OCI-M2 (cell line): ENCODE measurements at regions not wholly inside any gene's neighbourhood (a gene's known extent, or its start where the extent isn't known, plus 50 kb on each side); places are given as distances from the start of the nearest gene placed in this dataset.

ENCODE experiments used
- DNase-seq: peaks from one replicate; lab custom pipeline; 2025; ENCODE audit not compliant: unreplicated experiment; lab: John Stamatoyannopoulos, UW

DNA sequence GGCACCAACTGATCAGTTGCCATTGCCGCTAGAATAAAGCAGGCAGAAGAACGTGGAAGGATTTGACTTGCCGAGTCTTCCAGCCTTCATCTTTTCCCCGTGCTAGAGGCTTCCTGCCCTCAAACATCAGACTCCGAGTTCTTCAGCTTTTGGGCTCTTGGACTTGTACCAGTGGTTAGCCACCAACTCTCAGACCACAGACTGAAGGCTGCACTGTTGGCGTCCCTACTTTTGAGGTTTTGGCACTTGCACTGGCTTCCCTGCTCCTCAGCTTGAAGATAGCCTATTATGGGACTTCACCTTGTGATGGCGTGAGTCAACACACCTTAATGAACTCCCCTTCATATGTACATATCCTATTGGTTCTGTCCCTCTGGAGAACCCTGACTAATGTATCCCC lies 57.3 kb upstream of the KCND2 start:
- no peak for DNase-seq

DNA sequence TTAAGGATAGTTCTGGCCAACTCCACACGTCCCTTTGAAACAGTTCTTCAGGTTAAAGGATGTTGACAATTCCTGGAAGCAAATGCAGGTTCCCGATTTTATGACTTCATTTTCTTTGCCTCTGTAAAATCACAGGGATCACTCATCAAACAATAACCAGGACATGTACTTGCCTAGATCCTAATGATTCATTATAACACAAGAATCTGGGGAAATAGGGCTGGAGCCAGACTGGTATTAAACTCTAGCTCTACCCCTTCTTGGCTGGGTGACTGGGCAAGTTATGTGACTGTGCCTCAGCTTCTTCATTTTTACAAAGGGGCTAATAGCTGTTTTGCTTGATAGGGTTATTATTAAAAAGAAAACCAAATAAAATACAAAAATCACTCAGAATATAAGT lies 56.0 kb upstream of the KCND2 start:
- DNase-seq = no peak

DNA sequence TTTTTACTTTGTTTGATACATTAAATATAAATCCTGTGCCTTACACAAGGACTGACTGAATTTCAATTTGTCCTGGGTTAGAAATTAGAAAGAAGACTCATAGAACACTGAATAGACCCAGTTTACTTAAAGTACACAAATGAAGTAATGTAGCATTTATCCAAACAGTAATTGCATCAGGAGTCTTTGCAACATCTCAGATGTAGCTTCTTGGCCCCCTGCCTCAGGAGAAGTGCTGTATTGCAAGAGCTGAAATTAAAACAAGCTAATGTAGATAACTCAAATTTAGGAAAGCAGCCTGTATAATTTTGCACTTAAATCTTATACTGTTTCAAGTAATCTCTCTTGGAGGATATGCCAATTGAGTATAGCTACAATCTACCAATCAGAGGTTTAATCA lies 54.3 kb upstream of the KCND2 start:
- no peak for DNase-seq

DNA sequence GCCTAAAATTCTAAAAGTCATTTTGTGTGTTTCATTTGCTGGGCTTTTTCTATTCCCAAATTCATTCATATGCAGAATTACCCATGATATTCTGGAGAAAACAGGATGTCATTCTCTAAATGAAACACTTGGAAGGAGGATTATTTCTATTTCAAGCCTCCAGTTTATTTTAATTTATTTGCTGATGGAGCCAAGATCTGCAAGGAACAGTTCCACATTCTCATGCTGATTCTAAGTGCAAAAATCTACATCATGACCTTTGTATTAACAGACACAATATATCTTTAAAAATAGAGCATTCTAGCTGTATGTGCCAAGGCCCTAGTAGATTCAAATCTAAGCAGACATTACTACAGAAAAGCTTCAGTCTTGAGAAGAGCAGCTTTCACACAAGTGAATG lies 51.3 kb upstream of the KCND2 start:
- DNase-seq = no peak
